Trophoblast cell (in vitro differentiated cells and primary cell): ENCODE measurements at regions not wholly inside any gene's neighbourhood (a gene's known extent, or its start where the extent isn't known, plus 50 kb on each side); places are given as distances from the start of the nearest gene placed in this dataset.

Source experiments
- DNase-seq, 2 donors: peaks; one replicate each; pipeline ENCODE4 v3.0.0-alpha.2; 2016
- H2AFZ ChIP-seq: 2 replicates; pipeline ENCODE4 v1.6.1; 2013; ENCODE audit warnings: low read length, moderate library complexity, mild to moderate bottlenecking; ENCODE audit not compliant: insufficient read depth, poor library complexity
- H2AK5ac ChIP-seq: 2 replicates; pipeline ENCODE4 v1.6.1; 2013; ENCODE audit warnings: mild to moderate bottlenecking, low read length
- H2BK120ac ChIP-seq: 2 replicates; pipeline ENCODE4 v1.6.1; 2013; ENCODE audit warnings: low read length, mild to moderate bottlenecking, moderate library complexity; ENCODE audit not compliant: insufficient read depth, poor library complexity
- H2BK12ac ChIP-seq: 2 replicates; pipeline ENCODE4 v1.6.1; 2013; ENCODE audit warnings: mild to moderate bottlenecking, low read length, moderate library complexity
- H2BK5ac ChIP-seq: 2 replicates; pipeline ENCODE4 v1.6.1; 2013; ENCODE audit warnings: low read length, low read depth, moderate library complexity, mild to moderate bottlenecking; ENCODE audit not compliant: poor library complexity
- H3K14ac ChIP-seq: 2 replicates; pipeline ENCODE4 v1.6.1; 2013; ENCODE audit warnings: mild to moderate bottlenecking, low read length
- H3K18ac ChIP-seq: 2 replicates; pipeline ENCODE4 v1.6.1; 2013; ENCODE audit warnings: mild to moderate bottlenecking, low read length
- H3K23ac ChIP-seq: 2 replicates; pipeline ENCODE4 v1.6.1; 2013; ENCODE audit warnings: low read length
- H3K27ac ChIP-seq: 2 replicates; pipeline ENCODE4 v1.5.1; 2013; ENCODE audit warnings: low read depth, mild to moderate bottlenecking, inconsistent platforms, low read length, moderate library complexity
- H3K27me3 ChIP-seq: 2 replicates; pipeline ENCODE4 v1.6.1; 2013; ENCODE audit warnings: inconsistent platforms, mild to moderate bottlenecking, low read length, moderate library complexity; ENCODE audit not compliant: insufficient read depth
- H3K36me3 ChIP-seq, 2 experiments: 1 replicate in 1 of 2; 2 replicates in 1 of 2; pipeline ENCODE4 v1.6.1; 2013; ENCODE audit warnings: low read length in 2 of 2, mild to moderate bottlenecking in 2 of 2, moderate library complexity in 1 of 2; ENCODE audit not compliant: insufficient read depth in 2 of 2, control insufficient read depth in 1 of 2
- H3K4ac ChIP-seq: 2 replicates; pipeline ENCODE4 v1.6.1; 2013; ENCODE audit warnings: low read depth, mild to moderate bottlenecking, low read length, moderate library complexity
- H3K4me1 ChIP-seq, 2 experiments: 1 replicate in 1 of 2; 2 replicates in 1 of 2; pipeline ENCODE4 v1.6.1; 2013; ENCODE audit warnings: low read length in 2 of 2, mild to moderate bottlenecking in 2 of 2, moderate library complexity in 1 of 2; ENCODE audit not compliant: insufficient read depth in 2 of 2, control insufficient read depth in 1 of 2
- H3K4me2 ChIP-seq: 2 replicates; pipeline ENCODE4 v1.6.1; 2013; ENCODE audit warnings: inconsistent platforms, mild to moderate bottlenecking, low read length, moderate library complexity
- H3K4me3 ChIP-seq: 2 replicates; pipeline ENCODE4 v1.5.1; 2013; ENCODE audit warnings: mild to moderate bottlenecking, low read depth, low read length, inconsistent platforms
- H3K79me1 ChIP-seq: one replicate; pipeline ENCODE4 v1.6.1; 2013; ENCODE audit warnings: low read length
- H3K79me2 ChIP-seq: 2 replicates; pipeline ENCODE4 v1.6.1; 2013; ENCODE audit warnings: low read length, mild to moderate bottlenecking; ENCODE audit not compliant: control insufficient read depth, insufficient read depth, poor library complexity
- H3K9ac ChIP-seq: 2 replicates; pipeline ENCODE4 v1.6.1; 2013; ENCODE audit warnings: mild to moderate bottlenecking, low read length
- H3K9me3 ChIP-seq: 2 replicates; pipeline ENCODE4 v1.6.1; 2013; ENCODE audit warnings: low read depth, mild to moderate bottlenecking, control low read depth, inconsistent platforms, low read length; ENCODE audit not compliant: insufficient read depth
- H4K12ac ChIP-seq: 2 replicates; pipeline ENCODE4 v1.6.1; 2013; ENCODE audit warnings: low read depth, mild to moderate bottlenecking, low read length, moderate library complexity
- H4K8ac ChIP-seq: 2 replicates; pipeline ENCODE4 v1.6.1; 2013; ENCODE audit warnings: low read depth, mild to moderate bottlenecking, low read length, moderate library complexity
- H4K91ac ChIP-seq: one replicate; pipeline ENCODE4 v1.6.1; 2013; ENCODE audit warnings: low read depth, mild to moderate bottlenecking, low read length, moderate library complexity
- WGBS: extraction: QIAGEN DNeasy Blood & Tissue Kit; methylation state at CpG from one replicate; pipeline ENCODE4 v1.1.7; 2013; ENCODE audit warnings: missing lambda C conversion rate; ENCODE audit not compliant: insufficient read length, insufficient coverage; ENCODE audit errors: extremely low coverage; 5-methylcytosine and 5-hydroxymethylcytosine counted together

GRCh38 chr20:40536808-40537207, 152.2 kb downstream of the MAFB start:
- Histone ChIP-seq H3K9ac (no peak overlapping the region), H3K4me3 (no peak overlapping the region), H3K4me1 (no peaks in the 10 kb centered on the region), H3K9me3 (no peaks in the 10 kb centered on the region), H4K12ac (no peak overlapping the region), H3K4ac (no peak overlapping the region), H3K79me1 (no peaks in the 10 kb centered on the region), H2AK5ac (no peak overlapping the region), H2BK120ac (no peak overlapping the region), H3K18ac (no peak overlapping the region), H4K91ac (no peak overlapping the region), H3K36me3 (no peaks in the 10 kb centered on the region), H3K27me3 (no peaks in the 10 kb centered on the region), H2BK5ac (no peak overlapping the region), H4K8ac (no peak overlapping the region), H2AFZ (no peak overlapping the region), H3K4me2 (no peak overlapping the region), H3K14ac (no peak overlapping the region), H3K79me2 (no peaks in the 10 kb centered on the region), H3K27ac (no peak overlapping the region), H3K23ac (no peak overlapping the region), H2BK12ac (no peak overlapping the region)
- WGBS: no CpG with 5 or more reads among the region's 4 CpGs
- peak; percentile 21 to 32 for DNase-seq

DNA sequence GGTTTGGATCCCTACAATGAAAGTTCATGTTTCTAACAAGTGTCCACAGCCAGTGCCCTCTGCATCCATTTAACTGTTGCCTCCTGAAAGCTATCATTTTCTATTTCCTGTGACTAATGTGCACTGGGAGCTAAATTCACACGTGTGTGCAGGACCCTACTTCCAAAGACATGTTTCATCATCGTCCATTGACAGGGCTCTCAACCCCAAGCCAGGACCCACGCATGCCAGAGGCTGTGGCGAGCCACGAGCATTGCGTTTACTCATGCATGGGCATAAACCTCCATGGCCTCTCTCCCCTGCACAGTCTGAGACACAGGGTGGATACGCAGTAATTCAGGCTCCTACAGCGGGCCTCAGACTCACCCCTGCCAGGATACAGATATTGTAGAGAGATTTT, 153.2 kb downstream of the MAFB start:
- no peak overlapping the region for H4K8ac ChIP-seq
- H3K4me3 ChIP-seq: no peak overlapping the region
- no peak overlapping the region for H2BK120ac ChIP-seq
- H2BK5ac ChIP-seq: no peak overlapping the region
- DNase-seq: no peak
- H3K14ac ChIP-seq: no peak overlapping the region
- H2BK12ac ChIP-seq: no peak overlapping the region
- no peaks in the 10 kb centered on the region for H3K36me3 ChIP-seq
- H3K4ac ChIP-seq: no peak overlapping the region
- no peaks in the 10 kb centered on the region for H3K9me3 ChIP-seq
- no peak overlapping the region for H3K18ac ChIP-seq
- no peak overlapping the region for H3K27ac ChIP-seq
- H3K79me1 ChIP-seq: no peaks in the 10 kb centered on the region
- H2AFZ ChIP-seq: no peak overlapping the region
- no peak overlapping the region for H4K91ac ChIP-seq
- no peaks in the 10 kb centered on the region for H3K79me2 ChIP-seq
- no peak overlapping the region for H3K23ac ChIP-seq
- H3K9ac ChIP-seq: no peak overlapping the region
- no CpG with 5 or more reads among the region's 8 CpGs for WGBS
- H3K4me2 ChIP-seq: no peak overlapping the region
- H3K4me1 ChIP-seq: no peaks in the 10 kb centered on the region
- no peak overlapping the region for H2AK5ac ChIP-seq
- H4K12ac ChIP-seq: no peak overlapping the region
- no peaks in the 10 kb centered on the region for H3K27me3 ChIP-seq

- WGBS: no CpG with 5 or more reads among the region's 4 CpGs
- Histone ChIP-seq H3K79me1 (no peaks in the 10 kb centered on the region), H3K9me3 (no peaks in the 10 kb centered on the region), H3K36me3 (no peaks in the 10 kb centered on the region), H2BK12ac (no peak overlapping the region), H2BK120ac (no peak overlapping the region), H3K4me1 (no peaks in the 10 kb centered on the region), H3K23ac (no peak overlapping the region), H3K4me3 (no peak overlapping the region), H3K9ac (no peak overlapping the region), H2AK5ac (no peak overlapping the region), H3K4me2 (no peak overlapping the region), H3K14ac (no peak overlapping the region), H3K27ac (no peak overlapping the region), H4K12ac (no peak overlapping the region), H4K91ac (no peak overlapping the region), H3K79me2 (no peaks in the 10 kb centered on the region), H2AFZ (no peak overlapping the region), H3K27me3 (no peaks in the 10 kb centered on the region), H3K18ac (no peak overlapping the region), H4K8ac (no peak overlapping the region), H2BK5ac (no peak overlapping the region), H3K4ac (no peak overlapping the region)
- peak in 1 of 2 donors; percentile 56 for DNase-seq
Measured at GRCh38 chr20:40532103-40532502, 156.9 kb downstream of the MAFB start.

GRCh38 chr20:40525351-40525750, 163.7 kb downstream of the MAFB start:
- Histone ChIP-seq H3K23ac (no peak overlapping the region), H3K79me2 (no peaks in the 10 kb centered on the region), H3K4ac (no peak overlapping the region), H2BK120ac (no peak overlapping the region), H3K27me3 (no peaks in the 10 kb centered on the region), H2BK5ac (no peak overlapping the region), H3K9ac (no peak overlapping the region), H3K4me2 (no peak overlapping the region), H3K14ac (no peak overlapping the region), H3K4me3 (no peak overlapping the region), H2AK5ac (no peak overlapping the region), H4K8ac (no peak overlapping the region), H2AFZ (no peak overlapping the region), H4K91ac (no peak overlapping the region), H3K79me1 (no peaks in the 10 kb centered on the region), H3K36me3 (no peaks in the 10 kb centered on the region), H3K4me1 (no peaks in the 10 kb centered on the region), H4K12ac (no peak overlapping the region), H3K27ac (no peak overlapping the region), H2BK12ac (no peak overlapping the region), H3K9me3 (no peaks in the 10 kb centered on the region), H3K18ac (no peak overlapping the region)
- no peak for DNase-seq
- no CpG with 5 or more reads among the region's 4 CpGs for WGBS
